ENCODE measurements at regions not wholly inside any gene's neighbourhood (a gene's known extent, or its start where the extent isn't known, plus 50 kb on each side); places are given as distances from the start of the nearest gene placed in this dataset.

DNA sequence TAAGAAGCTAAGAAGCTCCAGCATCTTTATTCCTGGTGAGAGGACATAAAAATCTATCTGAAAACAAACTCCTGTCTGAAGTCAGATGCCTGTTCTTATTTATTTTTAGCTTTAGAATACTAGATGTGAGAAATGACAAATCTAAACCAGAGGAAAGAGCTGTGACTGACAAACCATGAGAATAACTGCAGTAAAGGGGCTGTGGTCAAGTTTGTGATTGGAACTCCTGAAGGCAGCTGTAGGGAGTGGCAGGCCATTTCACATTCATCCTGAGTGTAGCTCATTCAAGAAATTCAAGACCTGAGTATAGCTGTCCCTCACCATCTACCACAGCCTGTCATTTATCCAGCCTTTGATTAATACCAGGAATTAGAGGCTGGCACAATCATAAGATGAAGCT is 718.8 kb downstream of the BRINP1 start:
- TF ChIP-seq, protein P1, sequence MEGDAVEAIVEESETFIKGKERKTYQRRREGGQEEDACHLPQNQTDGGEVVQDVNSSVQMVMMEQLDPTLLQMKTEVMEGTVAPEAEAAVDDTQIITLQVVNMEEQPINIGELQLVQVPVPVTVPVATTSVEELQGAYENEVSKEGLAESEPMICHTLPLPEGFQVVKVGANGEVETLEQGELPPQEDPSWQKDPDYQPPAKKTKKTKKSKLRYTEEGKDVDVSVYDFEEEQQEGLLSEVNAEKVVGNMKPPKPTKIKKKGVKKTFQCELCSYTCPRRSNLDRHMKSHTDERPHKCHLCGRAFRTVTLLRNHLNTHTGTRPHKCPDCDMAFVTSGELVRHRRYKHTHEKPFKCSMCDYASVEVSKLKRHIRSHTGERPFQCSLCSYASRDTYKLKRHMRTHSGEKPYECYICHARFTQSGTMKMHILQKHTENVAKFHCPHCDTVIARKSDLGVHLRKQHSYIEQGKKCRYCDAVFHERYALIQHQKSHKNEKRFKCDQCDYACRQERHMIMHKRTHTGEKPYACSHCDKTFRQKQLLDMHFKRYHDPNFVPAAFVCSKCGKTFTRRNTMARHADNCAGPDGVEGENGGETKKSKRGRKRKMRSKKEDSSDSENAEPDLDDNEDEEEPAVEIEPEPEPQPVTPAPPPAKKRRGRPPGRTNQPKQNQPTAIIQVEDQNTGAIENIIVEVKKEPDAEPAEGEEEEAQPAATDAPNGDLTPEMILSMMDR (IDR thresholded peaks at IDR 0.05; ENCODE audit: low read depth, low read length): no peak
- TF ChIP-seq POLR2A (IDR thresholded peaks at IDR 0.05; ENCODE audit: extremely low read depth, insufficient read length): no peak
